Effector CD4-positive, alpha-beta T cell (primary cell): ENCODE measurements at regions not wholly inside any gene's neighbourhood (a gene's known extent, or its start where the extent isn't known, plus 50 kb on each side); places are given as distances from the start of the nearest gene placed in this dataset.

Experiments used
- DNase-seq: peaks from one replicate; pipeline ENCODE4 v3.0.0-alpha.2; 2020

DNA sequence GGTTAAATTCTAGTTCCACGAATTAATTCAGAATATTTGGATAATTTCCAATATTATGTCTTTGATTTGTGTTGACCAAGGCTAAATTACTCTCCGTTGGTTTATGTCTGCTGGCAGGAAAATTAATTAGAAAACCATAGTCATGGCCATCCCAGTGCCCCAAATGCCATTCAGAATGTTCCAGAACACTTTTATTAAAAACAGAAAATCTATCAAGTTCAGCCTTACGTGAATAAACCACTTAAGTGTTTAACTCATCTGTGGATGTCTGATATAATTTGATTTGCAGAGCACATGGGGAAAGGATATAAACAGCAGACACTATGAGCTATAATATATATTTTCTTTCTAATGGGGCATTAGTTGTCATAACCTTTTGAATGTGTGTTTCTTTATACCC is 480.7 kb downstream of the MRPL39 start:
- DNase-seq, result no peak

DNA sequence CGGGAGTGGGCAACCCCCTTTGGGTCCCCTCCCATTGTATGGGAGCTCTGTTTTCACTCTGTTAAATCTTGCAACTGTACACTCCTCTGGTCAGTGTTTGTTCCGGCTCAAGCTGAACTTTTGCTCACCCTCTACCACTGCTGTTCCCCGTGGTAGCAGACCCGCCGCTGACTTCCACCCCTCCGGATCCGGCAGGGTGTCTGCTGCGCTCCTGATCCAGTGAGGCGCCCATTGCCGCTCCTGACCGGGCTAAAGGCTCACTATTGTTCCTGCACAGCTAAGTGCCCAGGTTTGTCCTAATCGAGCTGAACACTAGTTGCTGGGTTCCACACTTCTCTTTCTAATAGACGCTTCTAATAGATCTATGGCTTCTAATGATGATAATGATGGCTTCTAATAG is 488.6 kb downstream of the MRPL39 start:
- DNase-seq, result no peak

DNA sequence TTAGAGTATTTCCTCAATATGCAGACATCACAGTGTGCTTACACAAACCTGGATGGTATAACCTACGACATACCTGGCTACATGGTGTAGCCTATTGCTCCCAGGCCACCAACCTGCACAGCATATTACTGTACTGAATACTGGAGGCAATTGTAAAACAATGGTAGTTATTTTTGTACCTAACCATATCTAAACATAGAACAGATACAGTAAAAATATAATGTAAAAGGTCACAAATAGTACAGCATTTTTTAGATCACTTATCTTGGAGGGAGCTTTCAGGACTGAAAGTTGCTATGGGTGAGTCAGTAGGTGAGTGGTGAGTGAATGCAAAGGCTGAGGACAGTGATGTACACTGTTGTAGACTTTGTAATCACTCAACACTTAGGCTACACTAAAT is 492.3 kb downstream of the MRPL39 start:
- no peak for DNase-seq

DNA sequence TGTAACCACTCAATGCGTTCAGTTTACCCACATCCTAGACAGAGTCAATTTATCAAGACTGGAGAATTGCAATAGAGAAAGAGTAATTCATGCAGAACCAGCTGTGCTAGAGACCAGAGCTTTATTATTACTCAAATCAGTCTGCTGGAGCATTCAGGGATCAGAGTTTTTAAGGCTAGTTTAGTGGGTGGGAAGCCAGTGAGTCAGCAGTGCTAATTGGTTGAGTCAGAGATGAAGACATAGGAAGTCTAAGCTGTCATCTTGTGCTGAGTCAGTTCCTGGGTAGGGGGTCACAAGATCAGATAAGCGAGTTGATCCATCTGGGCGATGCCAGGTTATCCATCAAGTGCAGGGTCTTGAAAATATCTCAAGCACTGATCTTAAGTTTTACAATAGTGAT is 499.6 kb downstream of the MRPL39 start:
- no peak for DNase-seq

DNA sequence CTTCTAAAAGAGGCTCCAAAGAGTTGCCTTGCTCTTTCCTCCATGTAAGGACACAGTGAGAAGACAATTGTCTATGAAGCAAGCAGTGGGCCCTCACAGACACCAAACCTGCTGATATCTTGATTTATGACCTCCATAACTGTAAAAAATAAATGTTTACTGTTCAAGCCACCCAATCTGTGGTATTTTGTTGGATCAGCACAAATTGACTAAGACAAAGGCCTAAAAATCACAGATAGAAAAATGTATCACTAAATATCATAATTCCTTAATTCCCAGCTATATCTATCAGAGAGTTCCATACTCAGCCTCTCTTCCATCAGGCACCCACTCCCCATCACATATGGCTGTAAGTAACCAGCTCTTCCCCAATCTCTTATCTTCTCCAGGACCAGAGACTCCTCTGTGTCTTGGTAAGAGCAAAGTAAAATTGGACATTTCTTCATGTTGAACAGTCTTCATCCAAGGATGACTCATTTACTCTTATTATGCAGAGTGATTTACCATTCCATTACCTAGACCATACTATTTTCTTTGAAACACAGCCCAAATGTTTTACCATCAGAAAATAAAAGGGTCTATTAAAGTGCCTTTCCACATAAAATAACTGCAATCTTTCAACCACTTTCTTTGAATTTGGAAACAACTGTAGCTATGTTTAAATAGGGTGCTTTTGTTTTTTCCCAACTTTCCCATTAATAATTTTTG is 503.6 kb downstream of the MRPL39 start:
- no peak for DNase-seq

DNA sequence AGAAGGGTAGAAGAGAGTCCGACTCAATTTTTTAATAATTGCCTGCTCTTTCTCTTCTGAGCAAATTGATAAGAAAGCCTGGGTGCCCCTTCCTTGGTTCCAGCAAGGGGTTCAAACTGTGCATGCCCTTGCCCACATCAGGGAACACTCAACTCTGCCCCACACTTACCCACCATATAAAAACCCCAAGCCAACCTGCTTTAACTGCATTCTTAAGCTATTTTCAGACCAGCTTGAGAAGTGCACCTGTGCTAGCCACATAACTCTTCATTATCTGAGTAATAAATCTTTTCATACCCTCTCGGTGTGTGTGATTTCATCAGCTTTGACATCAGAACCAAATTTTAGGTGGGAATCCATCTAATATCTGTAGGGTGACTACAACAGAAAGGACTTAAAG is 509.6 kb downstream of the MRPL39 start:
- no peak for DNase-seq

- DNase-seq, result no peak
Observed at GRCh38 chr21:25094695-25095094, 512.6 kb downstream of the MRPL39 start.

DNA sequence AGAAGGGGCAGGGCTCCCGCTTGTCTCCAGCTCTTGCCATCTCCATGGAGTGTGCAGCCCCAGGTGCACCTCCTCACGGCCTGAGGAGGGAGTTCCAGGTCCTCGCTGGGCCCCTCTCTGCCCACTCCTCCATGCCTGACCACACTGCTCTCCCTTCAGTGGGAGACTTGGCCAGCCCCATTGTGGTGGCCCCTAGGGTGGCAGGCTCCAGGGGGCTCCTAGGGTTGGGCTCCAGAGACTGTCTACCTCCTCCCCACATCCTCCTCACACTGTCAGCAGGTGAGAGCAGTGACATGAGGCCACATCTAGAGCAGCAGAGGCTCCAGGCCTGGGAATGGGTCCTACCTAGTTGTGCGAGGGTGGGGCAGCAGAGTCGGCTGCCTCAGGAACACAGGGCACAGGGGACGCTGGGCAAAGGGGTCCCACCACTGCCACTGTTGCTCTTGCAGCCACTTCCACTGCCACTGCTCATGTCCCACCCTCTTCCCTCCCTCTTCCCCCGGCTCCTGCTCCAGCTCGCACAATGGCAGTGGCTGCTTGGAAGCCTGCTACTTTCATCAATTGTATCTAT is 514.8 kb downstream of the MRPL39 start:
- no peak for DNase-seq

- DNase-seq, result no peak
Observed at GRCh38 chr21:25081096-25081495, 526.2 kb downstream of the MRPL39 start.

DNA sequence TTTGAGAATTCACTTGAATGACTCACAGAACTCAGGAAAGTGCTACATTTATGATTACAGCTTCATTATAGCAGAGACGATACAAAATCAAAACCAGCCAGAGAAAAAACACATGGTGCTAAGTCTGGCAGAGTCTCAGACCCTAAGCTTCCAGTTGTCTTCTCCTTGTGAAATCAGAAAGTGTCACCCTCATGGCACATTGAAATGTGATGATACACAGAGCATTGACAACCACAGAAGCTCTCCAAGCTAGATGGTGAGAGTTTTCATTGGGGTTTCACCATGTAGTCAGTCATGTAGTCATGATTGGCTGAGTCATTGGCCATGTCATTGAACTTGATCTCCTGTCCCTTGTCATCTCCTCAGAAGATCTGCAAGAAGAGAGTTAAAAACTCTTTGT is 526.6 kb downstream of the MRPL39 start:
- DNase-seq, result no peak

DNA sequence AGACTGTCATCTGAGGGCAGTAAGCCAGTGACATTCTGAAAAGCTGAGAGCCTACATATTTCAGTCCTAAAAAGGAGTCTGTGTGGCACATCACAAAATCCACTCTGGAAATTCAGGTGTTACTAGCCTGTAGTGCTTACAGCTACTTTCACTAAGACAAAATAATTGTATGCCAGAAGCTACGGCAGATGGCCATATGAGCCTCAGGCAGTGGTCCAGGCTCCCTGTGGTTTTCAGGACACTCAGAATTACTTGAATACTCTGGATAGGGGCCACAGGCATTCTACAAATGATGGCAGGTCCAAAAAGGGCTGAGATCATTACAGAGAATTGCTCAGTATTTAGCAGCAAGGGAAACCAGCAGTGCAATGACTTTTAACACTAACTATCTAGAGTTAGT is 527.1 kb downstream of the MRPL39 start:
- DNase-seq, result no peak

DNA sequence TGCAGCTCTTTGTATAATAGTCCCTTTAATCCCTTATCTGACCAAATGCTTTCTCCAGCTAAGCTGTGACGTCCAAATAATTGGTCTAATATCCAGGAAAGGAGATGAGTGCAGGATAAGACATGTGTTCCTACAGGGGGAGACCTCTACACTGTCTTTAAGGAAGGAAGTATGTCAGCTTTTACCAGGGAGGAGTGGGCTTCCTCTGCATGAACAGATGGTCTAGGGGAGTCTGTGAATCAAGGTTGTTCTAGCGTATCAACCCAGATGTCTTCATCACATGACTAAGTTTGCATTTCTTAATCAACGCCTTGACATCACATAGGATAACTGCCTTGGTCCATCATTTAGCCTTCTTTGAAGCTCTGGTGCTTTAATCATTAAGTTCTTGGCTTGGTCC is 528.2 kb downstream of the MRPL39 start:
- DNase-seq, result no peak

GRCh38 chr21:25062061-25062460 is 545.2 kb downstream of the MRPL39 start:
- no peak for DNase-seq

DNA sequence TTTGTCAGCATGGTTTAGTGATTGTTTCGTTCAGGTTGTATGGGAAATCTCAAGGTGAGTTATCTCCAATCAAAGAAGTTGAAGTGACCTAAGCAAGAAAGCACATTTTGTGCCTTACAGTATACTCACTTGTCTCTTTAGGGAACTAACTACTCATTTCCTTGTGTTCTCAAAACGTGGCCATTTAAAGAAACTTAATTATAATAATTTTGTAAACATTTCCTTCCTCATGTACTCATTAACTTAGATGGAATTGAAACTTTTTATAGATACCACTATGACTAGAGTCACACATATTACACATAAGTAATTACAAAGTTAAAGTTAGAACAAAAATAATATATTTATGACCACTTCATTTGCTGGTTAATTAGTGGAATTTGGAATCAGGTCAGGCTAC is 552.6 kb downstream of the MRPL39 start:
- DNase-seq, result no peak

DNA sequence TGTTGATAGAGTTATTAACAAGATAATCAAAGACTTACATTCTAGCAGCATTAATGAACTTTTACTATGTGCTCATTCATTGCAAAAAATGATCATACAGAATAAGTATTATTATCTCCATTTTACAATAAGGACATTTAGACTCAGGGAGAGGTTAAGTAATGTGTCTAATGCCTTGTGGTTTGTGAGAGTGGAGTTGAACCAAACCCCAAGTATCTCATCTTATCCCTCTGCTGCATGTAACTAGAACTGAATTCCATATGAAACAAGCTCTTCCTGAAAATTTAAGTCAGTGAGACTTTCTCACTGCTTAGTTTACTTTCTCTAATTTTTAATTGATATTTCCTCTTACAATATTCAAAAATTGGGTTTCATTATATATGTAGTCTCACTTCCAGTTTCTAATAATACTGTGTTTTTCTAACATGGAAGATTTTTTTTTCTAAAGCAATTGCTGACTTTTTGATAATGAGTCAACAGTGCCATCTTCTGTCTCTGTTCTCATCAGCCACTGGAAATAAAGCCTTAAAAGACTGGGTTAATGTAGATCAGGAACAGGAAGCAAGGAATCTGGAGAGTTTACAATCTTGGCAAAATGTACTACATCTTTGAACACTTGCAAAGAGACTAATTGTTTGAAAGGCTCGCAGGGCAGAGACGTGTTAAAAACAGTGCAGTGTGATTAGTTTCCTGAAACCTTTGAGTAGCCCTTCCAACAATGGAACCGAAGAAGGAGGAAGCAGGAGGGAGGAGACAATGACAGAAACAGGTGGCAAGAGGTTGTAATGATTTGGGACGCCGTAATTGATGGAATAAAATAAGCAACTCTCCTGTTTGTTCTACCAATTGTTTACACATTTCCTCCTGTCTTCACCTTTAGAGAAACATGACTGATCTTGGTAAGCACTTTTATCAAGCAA is 567.6 kb downstream of the MRPL39 start:
- DNase-seq, result no peak

DNA sequence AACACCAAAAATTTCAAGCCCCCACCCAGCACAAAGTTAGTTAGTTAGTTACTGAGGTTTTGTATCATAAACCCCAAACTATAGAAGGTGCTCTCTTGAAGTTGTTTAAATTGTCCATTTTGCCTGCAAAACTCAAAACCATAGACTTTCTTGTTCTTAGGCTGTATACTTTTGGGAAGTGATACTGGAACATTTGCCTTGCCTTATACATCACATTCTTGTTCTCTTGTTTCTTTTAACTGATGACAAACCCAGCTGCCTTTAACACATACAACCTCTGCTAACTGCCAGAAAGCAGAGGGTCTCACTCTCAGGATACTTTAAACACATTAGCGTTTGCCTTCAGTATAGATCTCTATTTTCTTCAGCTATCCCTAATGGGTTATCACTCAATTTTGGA is 570.5 kb downstream of the MRPL39 start:
- DNase-seq, result no peak

DNA sequence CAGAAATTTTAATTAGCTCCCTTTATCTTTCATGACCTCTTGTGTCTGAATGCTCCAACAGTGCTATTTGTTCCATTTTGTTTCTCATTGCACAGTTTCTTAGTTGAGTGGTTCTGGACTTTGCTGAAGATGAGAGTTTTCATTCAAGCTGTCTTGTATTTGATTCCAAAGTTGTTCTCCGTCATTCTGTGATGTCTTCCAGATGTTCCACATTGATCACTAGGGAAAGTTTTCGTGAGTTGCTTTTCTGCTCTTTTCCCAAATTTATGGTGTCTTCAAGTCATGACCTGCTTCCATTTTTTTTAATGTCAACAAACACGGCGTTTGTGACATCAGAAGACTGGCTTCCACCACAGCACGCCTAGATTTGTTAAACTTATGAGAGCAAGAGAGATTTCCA is 575.5 kb downstream of the MRPL39 start:
- DNase-seq, result no peak

DNA sequence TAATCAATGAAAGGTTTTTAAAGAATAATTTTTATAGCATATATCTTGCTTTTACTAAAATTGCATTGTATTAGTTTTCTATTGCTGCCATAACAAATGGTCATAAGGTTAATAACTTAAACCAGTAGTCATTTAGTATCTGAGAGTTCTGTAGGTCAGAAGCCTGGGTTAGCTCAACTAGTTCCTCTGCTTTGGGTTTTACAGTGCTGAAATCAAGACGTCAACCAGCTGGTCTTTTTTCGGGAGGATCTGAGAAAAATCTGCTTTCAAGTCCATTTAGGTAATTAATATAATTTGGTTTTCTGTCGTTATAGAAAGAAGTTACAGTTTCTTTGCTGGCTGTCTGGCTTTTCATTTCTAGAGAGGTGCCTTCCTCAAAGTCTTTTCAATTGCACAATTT is 577.7 kb downstream of the MRPL39 start:
- DNase-seq, result no peak

DNA sequence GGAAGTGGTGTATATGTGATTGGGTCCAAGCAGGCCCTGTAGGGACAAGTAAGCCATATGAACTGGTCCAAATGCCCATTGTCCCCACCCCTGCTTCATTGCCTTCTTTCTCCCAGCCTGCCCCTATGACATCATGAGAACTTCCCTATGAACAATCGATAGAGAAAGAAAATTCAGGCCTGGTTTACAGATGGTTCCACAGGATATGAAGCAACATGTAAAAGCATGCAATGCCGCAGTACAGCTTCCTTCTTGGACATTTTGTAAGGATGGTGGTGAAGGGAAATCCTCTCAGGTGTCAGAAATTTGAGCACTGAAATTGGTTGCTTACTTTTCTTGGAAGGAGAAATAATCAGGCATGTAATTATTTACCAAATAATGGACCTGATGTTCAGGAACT is 581.7 kb downstream of the MRPL39 start:
- DNase-seq, result no peak

- DNase-seq, result no peak
Observed at GRCh38 chr21:25024639-25025038, 582.6 kb downstream of the MRPL39 start.

- DNase-seq, result no peak
Observed at GRCh38 chr21:25005388-25005787, 601.9 kb downstream of the MRPL39 start.

GRCh38 chr21:25002676-25003075 is 604.6 kb downstream of the MRPL39 start:
- DNase-seq, result no peak

- no peak for DNase-seq
Observed at GRCh38 chr21:24995216-24995615, 612.1 kb downstream of the MRPL39 start.

GRCh38 chr21:24994717-24995116 is 612.6 kb downstream of the MRPL39 start:
- DNase-seq, result no peak
